K562 (cell line): ENCODE measurements at regions not wholly inside any gene's neighbourhood (a gene's known extent, or its start where the extent isn't known, plus 50 kb on each side); places are given as distances from the start of the nearest gene placed in this dataset.

ENCODE experiments used
- ADNP ChIP-seq: fragments of 200-800 bp; sonication (Bioruptor generic); IDR thresholded peaks from 2 replicates; pipeline ENCODE4 v1.6.1; 2016; ENCODE audit warnings: missing genetic modification characterization, missing compliant biosample characterization
- KDM1A ChIP-seq, 2 experiments: fragments of 450-650 bp; IDR thresholded peaks; 2 replicates each; pipeline ENCODE4 v1.6.1; 2016; ENCODE audit warnings: mild to moderate bottlenecking in 2 of 2
- POLR2AphosphoS5 ChIP-seq: IDR thresholded peaks from 2 replicates; pipeline ENCODE4 v1.6.1; 2011; ENCODE audit warnings: mild to moderate bottlenecking, low read depth, low read length, moderate library complexity; ENCODE audit not compliant: control insufficient read depth, insufficient read depth
- SETDB1 ChIP-seq: IDR thresholded peaks from one replicate; pipeline ENCODE4 v1.6.1; 2012; ENCODE audit warnings: low read length, control low read depth, inconsistent platforms
- YY1 ChIP-seq, 3 experiments: IDR thresholded peaks; 2 replicates each; pipeline ENCODE4 v1.6.1; 2011; ENCODE audit warnings: low read length in 2 of 3, mild to moderate bottlenecking in 2 of 3, moderate library complexity in 2 of 3, borderline replicate concordance in 1 of 3, control low read depth in 1 of 3, low read depth in 1 of 3; ENCODE audit not compliant: insufficient read depth in 3 of 3, insufficient replicate concordance in 2 of 3, control insufficient read depth in 1 of 3, insufficient read length in 1 of 3; ENCODE audit errors: extremely low read depth in 1 of 3
- ZNF445 ChIP-seq: fragments of 250-450 bp; sonication (Bioruptor Pico); IDR thresholded peaks from 2 replicates; pipeline ENCODE4 v1.4.0; 2020; ENCODE audit warnings: low read depth, mild to moderate bottlenecking, moderate library complexity
- TF ChIP-seq, protein P1 (sequence below): sonication (generic); formaldehyde crosslinking; IDR thresholded peaks from 2 replicates; pipeline ENCODE4 v1.8.1; 2022; ENCODE audit warnings: missing genetic modification reagents

DNA sequence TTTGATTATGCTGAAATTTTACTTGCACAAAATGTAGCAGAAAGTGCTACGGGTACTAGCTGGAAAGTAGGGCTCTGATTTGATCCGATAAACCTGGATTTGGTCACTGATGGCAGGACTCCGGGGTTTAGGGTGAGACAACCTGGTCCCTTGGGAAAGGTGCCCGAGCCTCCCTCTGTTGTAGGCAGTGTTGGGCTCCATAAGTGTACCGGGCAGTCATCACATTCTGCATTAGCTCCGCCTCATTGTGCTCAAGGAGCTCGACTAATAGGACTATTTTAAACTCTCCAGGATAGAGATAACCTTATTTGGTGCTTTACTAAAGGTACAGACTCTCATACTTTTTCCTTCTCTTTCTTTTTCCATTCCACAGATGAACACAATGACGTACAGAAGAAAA lies 117.6 kb downstream of the UTRN start:
- TF ChIP-seq SETDB1 (no peak), YY1 (IDR thresholded peaks at IDR 0.05; ENCODE audit: borderline replicate concordance in 1 of 3, control insufficient read depth in 1 of 3, extremely low read depth in 1 of 3, insufficient read depth in 3 of 3, insufficient read length in 1 of 3, insufficient replicate concordance in 2 of 3, low read depth in 1 of 3, low read length in 2 of 3) (no peak), ZNF445 (CRISPR knock-in tag) (no peak), POLR2AphosphoS5 (no peak), ADNP (no peak), KDM1A (IDR thresholded peaks at IDR 0.05) (no peak)
- TF ChIP-seq, protein P1, sequence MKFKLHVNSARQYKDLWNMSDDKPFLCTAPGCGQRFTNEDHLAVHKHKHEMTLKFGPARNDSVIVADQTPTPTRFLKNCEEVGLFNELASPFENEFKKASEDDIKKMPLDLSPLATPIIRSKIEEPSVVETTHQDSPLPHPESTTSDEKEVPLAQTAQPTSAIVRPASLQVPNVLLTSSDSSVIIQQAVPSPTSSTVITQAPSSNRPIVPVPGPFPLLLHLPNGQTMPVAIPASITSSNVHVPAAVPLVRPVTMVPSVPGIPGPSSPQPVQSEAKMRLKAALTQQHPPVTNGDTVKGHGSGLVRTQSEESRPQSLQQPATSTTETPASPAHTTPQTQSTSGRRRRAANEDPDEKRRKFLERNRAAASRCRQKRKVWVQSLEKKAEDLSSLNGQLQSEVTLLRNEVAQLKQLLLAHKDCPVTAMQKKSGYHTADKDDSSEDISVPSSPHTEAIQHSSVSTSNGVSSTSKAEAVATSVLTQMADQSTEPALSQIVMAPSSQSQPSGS (CRISPR knock-in tag): no peak
